ENCODE measurements at regions not wholly inside any gene's neighbourhood (a gene's known extent, or its start where the extent isn't known, plus 50 kb on each side); places are given as distances from the start of the nearest gene placed in this dataset.

DNA sequence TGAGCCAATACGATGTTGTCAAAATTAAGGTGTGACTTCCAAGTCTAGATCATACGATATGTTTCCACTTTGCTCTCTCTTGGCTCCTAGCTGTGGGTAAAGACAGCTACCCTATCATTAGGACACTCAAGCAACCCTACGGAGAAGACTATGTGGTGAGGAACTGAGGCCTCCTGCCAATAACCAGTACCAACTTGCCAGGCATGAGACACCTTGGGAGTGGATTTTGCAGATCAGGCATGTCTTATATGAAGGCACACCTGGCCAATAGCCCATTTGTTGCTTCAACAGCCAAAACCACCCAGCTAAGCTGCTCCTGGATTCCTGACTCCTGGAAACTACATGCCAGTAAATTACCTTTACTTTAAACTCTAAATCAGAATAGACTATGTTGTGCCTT lies 863.4 kb downstream of the DHX35 start:
- no peak overlapping the region for H3K14ac ChIP-seq (ENCODE audit: insufficient read length)
- H3K36me3 ChIP-seq (ENCODE audit: control insufficient read depth in 2 of 4, insufficient read depth in 4 of 4, low read length in 3 of 4): no peaks in the 10 kb centered on the region
- FAIRE-seq (no peak), DNase-seq (ENCODE audit: low read depth in 1 of 2, low spot score in 2 of 2) (no peak)
- H3K18ac ChIP-seq (ENCODE audit: extremely low read depth, low read length): no peak overlapping the region
- H2BK20ac ChIP-seq (ENCODE audit: low read length): no peak overlapping the region
- 0 out of 2 replicates have a peak, but pooled peaks cover 2% of the 10 kb centered on the region for H3K23me2 ChIP-seq (ENCODE audit: low read depth, low read length)
- H4K91ac ChIP-seq (replicated peaks; ENCODE audit: insufficient read length, low read length): no peak overlapping the region
- H3K4ac ChIP-seq (replicated peaks; ENCODE audit: insufficient read length, low read depth, low read length): no peak overlapping the region
- no peak overlapping the region for H3K4me2 ChIP-seq (ENCODE audit: insufficient read depth in 1 of 2, low read depth in 2 of 2, low read length in 2 of 2)
- H3K9me3 ChIP-seq (ENCODE audit: insufficient read depth in 2 of 2, low read depth in 1 of 2, low read length in 1 of 2): no peaks in the 10 kb centered on the region
- no peak overlapping the region for H3K4me3 ChIP-seq (ENCODE audit: extremely low read depth in 1 of 4, insufficient read depth in 2 of 4, low read depth in 3 of 4, low read length in 4 of 4)
- no peak overlapping the region for H2BK15ac ChIP-seq (ENCODE audit: low read length)
- no peak overlapping the region for H4K8ac ChIP-seq (ENCODE audit: extremely low read depth, insufficient read depth, low read length)
- H2BK12ac ChIP-seq (ENCODE audit: low read depth, low read length): no peak overlapping the region
- ChIA-PET CTCF (ENCODE audit: partially characterized antibody) (interaction anchor here (1.6 kb wide), 1 partner anchor 48 kb away, joined by 6 read pairs; no protein-coding TSS in a partner anchor), POLR2A (ENCODE audit: partially characterized antibody) (no interaction called here)
- H2BK5ac ChIP-seq (ENCODE audit: low read depth, low read length): no peak overlapping the region
- no peak overlapping the region for H3K9ac ChIP-seq (replicated peaks in 1 of 4; ENCODE audit: extremely low read depth in 1 of 4, low read depth in 3 of 4, low read length in 3 of 4)
- no peaks in the 10 kb centered on the region for H3K79me2 ChIP-seq (ENCODE audit: control insufficient read depth in 1 of 2, insufficient read depth in 2 of 2, low read length in 2 of 2)
- no peak overlapping the region for H2AK5ac ChIP-seq (ENCODE audit: low read depth, low read length)
- H3K27ac ChIP-seq (ENCODE audit: low read depth, low read length): no peak overlapping the region
- H3K27me3 ChIP-seq (replicated peaks in 1 of 4; ENCODE audit: control insufficient read depth in 3 of 4, extremely low read depth in 1 of 4, insufficient read depth in 3 of 4, low read length in 3 of 4): no peaks in the 10 kb centered on the region
- no peaks in the 10 kb centered on the region for H3K79me1 ChIP-seq (ENCODE audit: low read depth, low read length)
- H3K23ac ChIP-seq (ENCODE audit: insufficient read length): no peak overlapping the region
- no peak for TF ChIP-seq POLR2AphosphoS5 (IDR thresholded peaks at IDR 0.05; ENCODE audit: low read depth, low read length)
- TF ChIP-seq KDM1A (IDR thresholded peaks at IDR 0.05; ENCODE audit: borderline replicate concordance, low read length): no peak
- no peak for TF ChIP-seq CTBP2 (IDR thresholded peaks at IDR 0.05; ENCODE audit: borderline replicate concordance, insufficient read depth, insufficient read length, low read length)
- TF ChIP-seq, protein P1, sequence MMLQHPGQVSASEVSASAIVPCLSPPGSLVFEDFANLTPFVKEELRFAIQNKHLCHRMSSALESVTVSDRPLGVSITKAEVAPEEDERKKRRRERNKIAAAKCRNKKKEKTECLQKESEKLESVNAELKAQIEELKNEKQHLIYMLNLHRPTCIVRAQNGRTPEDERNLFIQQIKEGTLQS (IDR thresholded peaks at IDR 0.05; ENCODE audit: insufficient read depth, low read depth, low read length): no peak
- TF ChIP-seq CREB1 (IDR thresholded peaks at IDR 0.05): no peak
- no peak for TF ChIP-seq ZNF274 (IDR thresholded peaks at IDR 0.05; ENCODE audit: borderline replicate concordance, extremely low read depth, low read length)
- no peak for TF ChIP-seq CHD2 (IDR thresholded peaks at IDR 0.05; ENCODE audit: low read length)
- TF ChIP-seq JUN (IDR thresholded peaks at IDR 0.05; ENCODE audit: low read depth, low read length): no peak
- TF ChIP-seq RAD21 (IDR thresholded peaks at IDR 0.05 in 1 of 2, conservative IDR thresholded peaks at IDR 0.05 in 1 of 2; ENCODE audit: low read depth in 2 of 2, low read length in 2 of 2): no peak
- TF ChIP-seq CBX5 (IDR thresholded peaks at IDR 0.05; ENCODE audit: low read depth, low read length): no peak
- TF ChIP-seq KDM4A (IDR thresholded peaks at IDR 0.05; ENCODE audit: low read depth, low read length, severe bottlenecking): no peak
- no peak overlapping the region for H4K5ac ChIP-seq (ENCODE audit: insufficient read length, low read depth, low read length)
- WGBS, 2 experiments (ENCODE audit: extremely low coverage in 1 of 2, insufficient coverage in 1 of 2, insufficient read length in 1 of 2, insufficient replicate concordance in 2 of 2, low coverage in 1 of 2, low lambda C conversion rate in 2 of 2, missing lambda C conversion rate in 1 of 2): 91% methylated on average over 3 of the region's 3 CpGs; no CpG with 5 or more reads in 1 of the 2 experiments
- peaks cover 0 to 6% (median 3%) of the 10 kb centered on the region in 4 experiments; a peak in 4 of 7 replicates for H3K4me1 ChIP-seq (replicated peaks in 1 of 4; ENCODE audit: control insufficient read depth in 3 of 4, insufficient read depth in 4 of 4, low read length in 3 of 4)
- H2BK120ac ChIP-seq (replicated peaks; ENCODE audit: low read depth, low read length): no peak overlapping the region
- H3K56ac ChIP-seq (replicated peaks; ENCODE audit: insufficient read length, low read depth, low read length): no peak overlapping the region
- no peaks in the 10 kb centered on the region for H4K20me1 ChIP-seq (replicated peaks in 1 of 2; ENCODE audit: control insufficient read depth in 1 of 2, insufficient read depth in 2 of 2, low read length in 2 of 2)
- no peak overlapping the region for H2AFZ ChIP-seq (ENCODE audit: low read length)
